ENCODE measurements at regions not wholly inside any gene's neighbourhood (a gene's known extent, or its start where the extent isn't known, plus 50 kb on each side); places are given as distances from the start of the nearest gene placed in this dataset.

DNA sequence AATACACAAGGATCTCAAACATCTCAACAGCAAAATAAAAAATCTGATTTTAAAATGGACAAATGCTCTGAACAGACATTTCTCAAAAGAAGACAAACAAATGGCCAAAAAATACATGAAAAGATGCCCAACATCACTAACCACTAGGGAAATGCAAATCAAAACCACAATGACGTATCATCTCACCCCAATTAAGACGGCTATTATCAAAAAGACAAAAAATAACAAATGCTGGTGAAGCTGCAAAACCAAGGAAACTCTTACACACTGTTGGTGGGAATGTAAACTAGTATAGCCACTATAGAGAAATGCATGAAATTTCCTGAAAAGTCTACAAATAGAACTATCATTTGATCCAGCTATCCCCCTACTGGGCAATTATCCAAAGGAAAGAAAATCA lies 145.0 kb downstream of the BTG1 start:
- H3K27ac ChIP-seq: no peak overlapping the region
- H3K4me3 ChIP-seq: no peak overlapping the region
- 45 to 62% methylated on average over 2 of the region's 2 CpGs for WGBS, 2 donors (ENCODE audit: low coverage in 1 of 2)
- ATAC-seq: no peak
- H3K9me3 ChIP-seq: no peaks in the 10 kb centered on the region
- no peaks in the 10 kb centered on the region for H3K27me3 ChIP-seq
- H3K4me1 ChIP-seq: no peaks in the 10 kb centered on the region
- TF ChIP-seq POLR2A (IDR thresholded peaks at IDR 0.05): no peak
- H3K36me3 ChIP-seq: no peaks in the 10 kb centered on the region

GRCh38 chr12:91999823-92000222 lies 145.8 kb downstream of the BTG1 start:
- Histone ChIP-seq H3K36me3 (no peaks in the 10 kb centered on the region), H3K27me3 (no peaks in the 10 kb centered on the region), H3K9me3 (no peaks in the 10 kb centered on the region), H3K4me3 (no peak overlapping the region), H3K27ac (no peak overlapping the region), H3K4me1 (no peaks in the 10 kb centered on the region)
- TF ChIP-seq CTCF (IDR thresholded peaks at IDR 0.05) (no peak), EP300 (IDR thresholded peaks at IDR 0.05) (no peak), POLR2AphosphoS5 (IDR thresholded peaks at IDR 0.05) (no peak), POLR2A (IDR thresholded peaks at IDR 0.05) (no peak)
- no peak for ATAC-seq
- 100% methylated on average over 1 of the region's 1 CpG for WGBS, 2 donors (ENCODE audit: low coverage in 1 of 2)

GRCh38 chr12:91998316-91998715 lies 147.3 kb downstream of the BTG1 start:
- Histone ChIP-seq H3K27me3 (no peaks in the 10 kb centered on the region), H3K27ac (no peak overlapping the region), H3K4me3 (no peak overlapping the region), H3K4me1 (no peaks in the 10 kb centered on the region), H3K36me3 (no peaks in the 10 kb centered on the region), H3K9me3 (no peaks in the 10 kb centered on the region)
- no peak for ATAC-seq
- 75 to 100% methylated on average over 1 to 2 of the region's 2 CpGs for WGBS, 2 donors (ENCODE audit: low coverage in 1 of 2)
- TF ChIP-seq POLR2AphosphoS5 (IDR thresholded peaks at IDR 0.05) (no peak), CTCF (IDR thresholded peaks at IDR 0.05) (no peak), POLR2A (IDR thresholded peaks at IDR 0.05) (no peak), EP300 (IDR thresholded peaks at IDR 0.05) (no peak)

DNA sequence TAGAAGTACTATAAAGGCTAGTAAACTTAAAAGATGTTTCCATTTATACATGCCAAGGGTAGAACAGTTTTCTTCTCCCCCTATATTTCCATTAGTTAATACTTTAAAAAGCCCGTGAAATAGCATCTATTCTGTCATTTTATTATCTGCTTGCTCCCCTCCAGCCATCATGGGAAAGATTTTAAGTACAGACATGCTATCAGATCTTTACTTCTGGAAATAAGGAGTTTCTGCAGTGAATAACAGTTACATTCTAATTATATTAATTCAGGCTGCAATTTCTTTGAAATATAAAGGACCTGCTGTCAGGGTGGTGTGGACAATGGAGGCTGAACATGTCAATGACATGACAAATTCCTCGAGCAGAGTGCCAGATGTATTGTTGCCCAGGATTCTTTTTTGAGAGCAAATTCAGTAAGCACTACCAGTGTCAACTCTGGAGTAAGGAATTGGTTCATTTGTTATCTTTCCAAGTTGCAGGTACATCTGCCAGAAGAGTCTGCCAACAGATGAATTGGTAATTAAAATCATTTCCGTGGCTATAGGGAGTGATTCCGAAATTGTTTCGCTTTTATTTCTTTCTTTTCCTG lies 151.3 kb downstream of the BTG1 start:
- H3K9me3 ChIP-seq: no peaks in the 10 kb centered on the region
- no peak for ATAC-seq
- H3K4me3 ChIP-seq: no peak overlapping the region
- TF ChIP-seq CTCF (IDR thresholded peaks at IDR 0.05) (no peak), POLR2AphosphoS5 (IDR thresholded peaks at IDR 0.05) (no peak), POLR2A (IDR thresholded peaks at IDR 0.05) (no peak), EP300 (IDR thresholded peaks at IDR 0.05) (no peak)
- H3K27me3 ChIP-seq: no peaks in the 10 kb centered on the region
- WGBS, 2 donors (ENCODE audit: low coverage in 1 of 2): 79 to 82% methylated on average over 5 of the region's 5 CpGs
- peaks cover 0 to 8% (median 0%) of the 10 kb centered on the region in 3 donors for H3K4me1 ChIP-seq
- H3K36me3 ChIP-seq: no peaks in the 10 kb centered on the region
- H3K27ac ChIP-seq: no peak overlapping the region

DNA sequence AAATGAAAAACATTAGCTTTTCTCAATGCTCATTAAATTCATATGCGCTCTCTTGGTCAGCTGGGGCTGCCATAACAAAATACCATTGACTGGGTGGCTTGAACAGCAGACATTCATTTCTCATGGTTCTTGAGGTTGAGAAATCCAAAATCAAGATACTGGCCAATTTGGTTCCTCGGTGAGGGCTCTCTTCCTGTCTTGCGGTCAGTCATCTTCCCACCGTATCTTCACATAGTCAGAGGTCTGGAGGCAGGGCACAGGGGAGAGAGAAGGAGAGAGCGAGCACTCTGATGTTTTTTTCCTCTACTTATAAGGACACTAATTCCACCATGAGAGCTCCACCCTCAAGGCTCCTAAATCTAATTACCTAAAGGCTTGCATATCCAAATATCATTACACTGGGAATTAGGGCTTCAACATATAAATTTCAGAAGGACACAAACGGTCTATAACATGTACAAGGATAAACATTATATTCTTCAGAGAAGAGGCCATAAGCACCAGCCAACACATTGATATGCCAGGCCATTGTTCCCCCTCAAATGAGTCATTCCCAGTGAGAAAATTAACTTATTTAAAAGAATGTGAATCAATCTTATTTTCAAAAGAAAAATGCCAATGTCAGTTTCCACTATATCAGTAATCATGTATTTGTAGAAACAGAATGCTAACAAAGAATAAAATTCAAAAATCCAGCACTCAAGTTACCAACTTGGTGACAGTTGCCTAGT lies 152.2 kb downstream of the BTG1 start:
- Histone ChIP-seq H3K27ac (no peak overlapping the region), H3K4me1 (peaks cover 0 to 8% (median 0%) of the 10 kb centered on the region in 3 donors), H3K9me3 (no peaks in the 10 kb centered on the region), H3K36me3 (no peaks in the 10 kb centered on the region), H3K27me3 (no peaks in the 10 kb centered on the region), H3K4me3 (no peak overlapping the region)
- TF ChIP-seq POLR2A (IDR thresholded peaks at IDR 0.05) (no peak), EP300 (IDR thresholded peaks at IDR 0.05) (no peak), POLR2AphosphoS5 (IDR thresholded peaks at IDR 0.05) (no peak), CTCF (IDR thresholded peaks at IDR 0.05) (no peak)
- 94 to 98% methylated on average over 2 to 5 of the region's 6 CpGs for WGBS, 2 donors (ENCODE audit: low coverage in 1 of 2)
- no peak for ATAC-seq
